ENCODE measurements at regions not wholly inside any gene's neighbourhood (a gene's known extent, or its start where the extent isn't known, plus 50 kb on each side); places are given as distances from the start of the nearest gene placed in this dataset.

- TF ChIP-seq E2F8 (IDR thresholded peaks at IDR 0.05; ENCODE audit: low read depth, partially characterized antibody) (no peak), REST (IDR thresholded peaks at IDR 0.05; ENCODE audit: low read depth, low read length) (no peak), MTA2 (IDR thresholded peaks at IDR 0.05; ENCODE audit: low read depth) (peak; percentile 93), NFYA (IDR thresholded peaks at IDR 0.05; ENCODE audit: borderline replicate concordance, low read depth, low read length) (no peak), ZNF384 (IDR thresholded peaks at IDR 0.05; ENCODE audit: borderline replicate concordance, low read depth, low read length) (0 out of 2 replicates have a peak, but pooled peaks have one; percentile 20), FOXK2 (IDR thresholded peaks at IDR 0.05) (no peak), RB1 (IDR thresholded peaks at IDR 0.05; ENCODE audit: borderline replicate concordance) (no peak; the same call in 1 of the 2 replicates), CREM (IDR thresholded peaks at IDR 0.05; ENCODE audit: low read depth) (peak; percentile 87), IKZF2 (IDR thresholded peaks at IDR 0.05) (peak; percentile 88 to 93), CBX3 (IDR thresholded peaks at IDR 0.05; ENCODE audit: borderline replicate concordance, low read depth) (no peak), ZNF207 (IDR thresholded peaks at IDR 0.05; ENCODE audit: borderline replicate concordance) (0 out of 2 replicates have a peak, but pooled peaks have one; percentile 66), HDAC6 (IDR thresholded peaks at IDR 0.05; ENCODE audit: unreplicated experiment) (no peak), ZZZ3 (IDR thresholded peaks at IDR 0.05; ENCODE audit: control insufficient read depth, insufficient read length, low read depth) (no peak), SKIL (IDR thresholded peaks at IDR 0.05; ENCODE audit: low read depth, poor library complexity, severe bottlenecking) (peak; percentile 85), ZNF24 (IDR thresholded peaks at IDR 0.05) (peak; percentile 94), GABPA (IDR thresholded peaks at IDR 0.05; ENCODE audit: low read depth) (no peak), SMAD5 (IDR thresholded peaks at IDR 0.05; ENCODE audit: low read depth) (no peak), HDAC2 (IDR thresholded peaks at IDR 0.05) (no peak), ESRRA (IDR thresholded peaks at IDR 0.05; ENCODE audit: low read length) (peak; percentile 45; the same call in 1 of the 2 replicates), NKRF (conservative IDR thresholded peaks at IDR 0.05) (no peak)
These were observed 232.2 kb upstream of the PLEKHG7 start (continued) for GRCh38 chr12:92470608-92471021.

All from GM12878 (cell line).